ENCODE measurements at regions not wholly inside any gene's neighbourhood (a gene's known extent, or its start where the extent isn't known, plus 50 kb on each side); places are given as distances from the start of the nearest gene placed in this dataset.

GRCh38 chr12:89791286-89791685, 82.6 kb upstream of the ATP2B1 start:
- no peak for DNase-seq (ENCODE audit: low read depth)
- TF ChIP-seq CTCF (conservative IDR thresholded peaks at IDR 0.05; ENCODE audit: low read depth, low read length): no peak
- H3K4me3 ChIP-seq (ENCODE audit: low read length): no peak overlapping the region

GRCh38 chr12:89789862-89790261, 81.2 kb upstream of the ATP2B1 start:
- H3K4me3 ChIP-seq (ENCODE audit: low read length): no peak overlapping the region
- TF ChIP-seq CTCF (conservative IDR thresholded peaks at IDR 0.05; ENCODE audit: low read depth, low read length): no peak
- peak; percentile 6 for DNase-seq (ENCODE audit: low read depth)

GRCh38 chr12:89787763-89788162, 79.1 kb upstream of the ATP2B1 start:
- DNase-seq (ENCODE audit: low read depth): no peak
- H3K4me3 ChIP-seq (ENCODE audit: low read length): no peak overlapping the region
- TF ChIP-seq CTCF (conservative IDR thresholded peaks at IDR 0.05; ENCODE audit: low read depth, low read length): no peak

GRCh38 chr12:89786177-89786810, 77.7 kb upstream of the ATP2B1 start:
- no peak overlapping the region for H3K4me3 ChIP-seq (ENCODE audit: low read length)
- TF ChIP-seq CTCF (conservative IDR thresholded peaks at IDR 0.05; ENCODE audit: low read depth, low read length): no peak
- DNase-seq (ENCODE audit: low read depth): no peak

- no peak overlapping the region for H3K4me3 ChIP-seq (ENCODE audit: low read length)
- TF ChIP-seq CTCF (conservative IDR thresholded peaks at IDR 0.05; ENCODE audit: low read depth, low read length): no peak
- DNase-seq (ENCODE audit: low read depth): no peak
These were observed 74.9 kb upstream of the ATP2B1 start for GRCh38 chr12:89783359-89784060.

- TF ChIP-seq CTCF (conservative IDR thresholded peaks at IDR 0.05; ENCODE audit: low read depth, low read length): no peak
- no peak overlapping the region for H3K4me3 ChIP-seq (ENCODE audit: low read length)
- no peak for DNase-seq (ENCODE audit: low read depth)
These were observed 74.2 kb upstream of the ATP2B1 start for GRCh38 chr12:89782807-89783206.

- DNase-seq (ENCODE audit: low read depth): no peak
- no peak for TF ChIP-seq CTCF (conservative IDR thresholded peaks at IDR 0.05; ENCODE audit: low read depth, low read length)
- no peak overlapping the region for H3K4me3 ChIP-seq (ENCODE audit: low read length)
These were observed 73.4 kb upstream of the ATP2B1 start for GRCh38 chr12:89781946-89782550.

Data from retinal pigment epithelial cell (primary cell).